Effector CD4-positive, alpha-beta T cell (primary cell): ENCODE measurements at regions not wholly inside any gene's neighbourhood (a gene's known extent, or its start where the extent isn't known, plus 50 kb on each side); places are given as distances from the start of the nearest gene placed in this dataset.
"Not testable (repeated sequence)": the region's sequence is repeated elsewhere in the genome, so short reads cannot be mapped to it uniquely, and the experiment has no call there.

Experiments used
- DNase-seq: peaks from one replicate; pipeline ENCODE4 v3.0.0-alpha.2; 2020

- no peak for DNase-seq
These were observed 339.0 kb downstream of the GATA3 start for GRCh38 chr10:8393531-8393930.

- no peak for DNase-seq
These were observed 342.2 kb downstream of the GATA3 start for GRCh38 chr10:8396675-8397074.

- DNase-seq: no peak
These were observed 344.3 kb downstream of the GATA3 start for GRCh38 chr10:8398771-8399170.

GRCh38 chr10:8400151-8400550 is 345.7 kb downstream of the GATA3 start:
- DNase-seq: no peak

- no peak for DNase-seq
These were observed 346.4 kb downstream of the GATA3 start for GRCh38 chr10:8400892-8401291.

GRCh38 chr10:8401531-8401930 is 347.0 kb downstream of the GATA3 start:
- no peak for DNase-seq

- DNase-seq: peak; percentile 30
These were observed 348.1 kb downstream of the GATA3 start for GRCh38 chr10:8402576-8402975.

GRCh38 chr10:8403711-8404371 is 349.4 kb downstream of the GATA3 start:
- DNase-seq: no peak

GRCh38 chr10:8404721-8405120 is 350.2 kb downstream of the GATA3 start:
- DNase-seq: peak; percentile 54

DNA sequence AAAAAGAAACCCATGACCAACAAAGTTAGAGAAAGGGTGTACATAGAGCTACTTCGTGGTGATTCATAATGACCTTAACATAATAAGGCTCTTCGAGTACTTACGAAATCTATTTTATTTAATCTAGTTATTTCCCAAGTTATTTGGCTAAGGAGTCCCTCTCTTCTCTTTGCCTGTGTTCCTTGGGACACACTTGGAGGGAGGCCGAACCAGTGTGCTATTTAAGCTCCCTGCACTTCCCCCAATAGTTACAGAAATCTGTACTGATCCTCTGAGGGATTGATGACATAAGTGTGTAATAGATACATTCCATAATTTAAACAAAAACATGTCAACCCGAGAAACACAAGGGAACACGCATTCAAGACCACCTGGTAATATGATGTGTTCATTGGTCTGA is 351.1 kb downstream of the GATA3 start:
- DNase-seq: no peak

DNA sequence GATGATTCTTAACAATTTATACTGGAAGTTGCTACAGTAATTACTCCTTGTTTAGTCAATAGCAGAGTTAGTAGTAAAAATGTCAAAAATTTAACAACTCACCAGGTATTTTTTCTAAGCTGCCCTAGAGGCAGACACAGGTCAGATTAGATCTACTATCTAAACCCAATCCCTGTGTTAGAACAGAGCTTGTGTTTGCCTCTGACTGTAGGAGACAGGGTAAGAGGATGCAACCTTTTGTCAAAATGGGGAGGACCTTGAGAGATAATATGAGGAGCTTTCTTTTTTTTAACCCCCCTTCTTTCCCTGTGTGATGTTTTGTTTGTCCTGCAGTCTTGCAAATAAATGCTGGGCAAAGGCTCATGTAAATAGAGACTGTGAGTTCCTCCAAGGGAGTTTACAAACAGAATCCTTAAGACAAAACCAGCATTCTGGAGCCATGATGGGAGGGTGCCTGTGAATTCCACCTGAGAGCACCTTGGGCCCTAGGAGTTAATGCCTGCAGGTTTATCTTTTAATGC is 353.1 kb downstream of the GATA3 start:
- no peak for DNase-seq

DNA sequence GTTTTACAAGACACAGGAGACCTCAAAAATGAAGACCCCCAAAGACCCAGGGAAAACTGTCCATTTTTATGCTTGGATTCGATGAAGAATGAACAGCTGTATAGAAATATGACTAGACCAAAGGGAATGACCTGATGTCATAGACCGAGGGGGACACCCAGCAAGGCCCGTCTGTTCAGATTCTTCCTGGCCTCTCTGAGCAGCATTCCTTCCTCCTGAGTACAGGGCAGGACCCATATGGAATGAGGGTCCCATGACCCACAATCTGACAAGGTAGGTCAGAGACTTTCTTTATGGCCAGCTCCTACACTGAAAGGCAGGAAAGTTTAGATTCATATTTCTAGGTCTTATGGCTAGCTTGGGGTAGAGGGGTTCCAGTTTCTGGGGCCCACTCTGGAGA is 356.0 kb downstream of the GATA3 start:
- no peak for DNase-seq

DNA sequence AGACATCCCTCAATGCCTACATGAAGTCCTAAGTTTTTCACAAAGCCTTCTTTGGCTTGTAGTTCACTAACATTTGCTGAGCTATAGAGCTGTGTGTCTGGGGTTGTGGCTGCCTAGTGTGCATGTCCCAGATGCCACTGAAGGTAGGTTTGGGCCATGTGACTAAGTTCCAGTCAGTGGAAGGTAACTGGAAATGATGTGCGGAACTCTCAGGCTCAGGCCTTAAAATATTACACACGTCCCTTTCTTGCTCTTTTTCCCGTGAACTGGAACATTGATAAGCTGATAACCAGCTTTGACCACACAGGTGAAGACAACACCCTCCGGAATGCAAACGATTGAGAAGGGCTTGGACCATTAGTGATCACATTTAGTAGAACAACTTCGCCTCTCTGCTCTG is 358.1 kb downstream of the GATA3 start:
- no peak for DNase-seq

DNA sequence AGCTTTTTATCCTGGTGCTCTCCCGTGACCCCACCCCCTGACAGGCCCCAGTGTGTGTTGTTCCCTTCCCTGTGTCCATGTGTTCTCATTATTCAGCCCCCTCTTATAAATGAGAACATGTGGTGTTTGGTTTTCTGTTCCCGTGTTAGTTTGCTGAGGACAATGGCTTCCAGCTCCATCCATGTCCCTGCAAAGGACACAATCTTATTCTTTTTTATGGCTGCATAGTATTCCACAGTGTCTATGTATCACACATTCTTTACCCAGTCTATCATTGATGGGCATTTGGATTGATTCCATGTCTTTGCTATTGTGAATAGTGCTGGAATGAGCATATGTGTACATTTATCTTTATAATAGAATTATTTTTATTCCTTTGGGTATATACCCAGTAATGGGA is 360.5 kb downstream of the GATA3 start:
- not testable (repeated sequence) for DNase-seq

GRCh38 chr10:8416192-8416701 is 361.8 kb downstream of the GATA3 start:
- peak; percentile 25 for DNase-seq

DNA sequence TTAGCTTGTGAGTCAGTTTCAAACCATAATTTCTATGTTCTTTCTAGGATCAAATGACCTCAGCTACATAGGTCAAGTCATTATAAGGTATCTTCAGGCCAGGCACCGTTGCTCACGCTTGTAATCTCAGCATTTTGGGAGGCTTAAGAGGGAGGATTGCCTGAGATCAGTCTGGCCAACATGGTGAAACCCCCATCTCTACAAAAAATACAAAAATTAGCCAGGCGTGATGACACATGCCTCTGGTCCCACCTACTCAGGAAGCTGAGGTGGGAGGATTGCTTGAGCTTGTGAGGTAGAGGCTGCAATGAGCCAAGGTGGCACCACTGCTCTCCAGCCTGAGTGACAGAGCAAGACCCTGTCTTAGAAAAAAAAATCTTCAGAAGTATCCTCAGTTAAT is 362.3 kb downstream of the GATA3 start:
- DNase-seq: peak; percentile 15

- no peak for DNase-seq
These were observed 363.1 kb downstream of the GATA3 start for GRCh38 chr10:8417631-8418030.

DNA sequence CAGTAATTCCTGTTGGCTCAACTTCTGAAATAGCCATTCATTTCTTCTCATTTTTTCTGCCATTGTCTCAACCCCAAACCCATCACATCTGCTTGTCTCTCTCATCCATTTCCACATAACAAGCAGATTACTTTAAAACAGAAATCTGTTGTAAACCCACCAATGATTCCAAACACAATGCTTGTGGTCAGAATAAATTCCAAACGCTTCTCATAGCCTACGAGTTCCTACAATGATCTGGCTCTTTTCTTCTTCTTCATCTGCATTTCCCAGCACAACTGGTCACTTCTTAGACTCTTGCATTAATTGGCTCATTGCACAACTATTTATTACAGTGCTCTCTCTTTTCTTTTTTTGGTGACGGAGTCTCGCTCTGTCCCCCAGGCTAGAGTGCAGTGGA is 364.1 kb downstream of the GATA3 start:
- no peak for DNase-seq

GRCh38 chr10:8420182-8420581 is 365.7 kb downstream of the GATA3 start:
- DNase-seq: no peak

GRCh38 chr10:8424555-8425211 is 370.2 kb downstream of the GATA3 start:
- DNase-seq: no peak

GRCh38 chr10:8428654-8429053 is 374.2 kb downstream of the GATA3 start:
- DNase-seq: no peak

GRCh38 chr10:8430321-8430720 is 375.8 kb downstream of the GATA3 start:
- DNase-seq: no peak

GRCh38 chr10:8431511-8431910 is 377.0 kb downstream of the GATA3 start:
- no peak for DNase-seq
